GM12874 (cell line): ENCODE measurements at regions not wholly inside any gene's neighbourhood (a gene's known extent, or its start where the extent isn't known, plus 50 kb on each side); places are given as distances from the start of the nearest gene placed in this dataset.

Source experiments
- CTCF ChIP-seq: IDR thresholded peaks from 2 replicates; pipeline ENCODE4 v1.5.1; 2011; ENCODE audit warnings: low read depth, mild to moderate bottlenecking, control low read depth, low read length, moderate library complexity; ENCODE audit not compliant: insufficient read depth

GRCh38 chr22:49216579-49216978 is 611.1 kb downstream of the BRD1 start:
- no peak for TF ChIP-seq CTCF

- no peak for TF ChIP-seq CTCF
Measured at GRCh38 chr22:49215840-49216239, 611.8 kb downstream of the BRD1 start.

- TF ChIP-seq CTCF: no peak
Measured at GRCh38 chr22:49214976-49215375, 612.7 kb downstream of the BRD1 start.

- TF ChIP-seq CTCF: no peak
Measured at GRCh38 chr22:49213731-49214352, 613.8 kb downstream of the BRD1 start.

- TF ChIP-seq CTCF: no peak
Measured at GRCh38 chr22:49212466-49212865, 615.2 kb downstream of the BRD1 start.

GRCh38 chr22:49212002-49212401 is 615.7 kb downstream of the BRD1 start:
- no peak for TF ChIP-seq CTCF

- TF ChIP-seq CTCF: no peak
Measured at GRCh38 chr22:49211176-49211575, 616.5 kb downstream of the BRD1 start.
